Ishikawa (cell line): ENCODE measurements at regions not wholly inside any gene's neighbourhood (a gene's known extent, or its start where the extent isn't known, plus 50 kb on each side); places are given as distances from the start of the nearest gene placed in this dataset.
A peak's percentile ranks its signal among the peaks of the same experiment; 100 is the strongest.

Source experiments
- CEBPB ChIP-seq: IDR thresholded peaks from 2 replicates; pipeline ENCODE4 v1.6.1; 2012
- CREB1 ChIP-seq: IDR thresholded peaks from 2 replicates; pipeline ENCODE4 v1.6.1; 2012; ENCODE audit warnings: low read depth
- EGR1 ChIP-seq: IDR thresholded peaks from 2 replicates; pipeline ENCODE4 v1.6.1; 2012
- EP300 ChIP-seq: IDR thresholded peaks from 2 replicates; pipeline ENCODE4 v1.6.1; 2012; ENCODE audit warnings: borderline replicate concordance
- FOXM1 ChIP-seq: IDR thresholded peaks from 2 replicates; pipeline ENCODE4 v1.6.1; 2012; ENCODE audit warnings: low read depth, borderline replicate concordance
- NFIC ChIP-seq: IDR thresholded peaks from 2 replicates; pipeline ENCODE4 v1.6.1; 2012
- RAD21 ChIP-seq: IDR thresholded peaks from 2 replicates; pipeline ENCODE4 v1.6.1; 2012; ENCODE audit warnings: low read depth
- TAF1 ChIP-seq: IDR thresholded peaks from 2 replicates; pipeline ENCODE4 v1.6.1; 2012; ENCODE audit warnings: low read depth, mild to moderate bottlenecking
- TCF12 ChIP-seq: IDR thresholded peaks from 2 replicates; pipeline ENCODE4 v1.6.1; 2012; ENCODE audit warnings: low read depth
- TEAD4 ChIP-seq: IDR thresholded peaks from 2 replicates; pipeline ENCODE4 v1.6.1; 2012
- YY1 ChIP-seq: IDR thresholded peaks from 2 replicates; pipeline ENCODE4 v1.6.1; 2012; ENCODE audit warnings: low read depth
- ZBTB7A ChIP-seq: IDR thresholded peaks from 2 replicates; pipeline ENCODE4 v1.6.1; 2012; ENCODE audit warnings: low read depth
- TF ChIP-seq, protein P1 (sequence below): IDR thresholded peaks from 2 replicates; pipeline ENCODE4 v1.6.1; 2012
- TF ChIP-seq, protein P2 (sequence below): IDR thresholded peaks from 2 replicates; pipeline ENCODE4 v1.6.1; 2012
- TF ChIP-seq, protein P3 (sequence below): IDR thresholded peaks from 2 replicates; pipeline ENCODE4 v1.6.1; 2012; ENCODE audit warnings: low read depth, mild to moderate bottlenecking

DNA sequence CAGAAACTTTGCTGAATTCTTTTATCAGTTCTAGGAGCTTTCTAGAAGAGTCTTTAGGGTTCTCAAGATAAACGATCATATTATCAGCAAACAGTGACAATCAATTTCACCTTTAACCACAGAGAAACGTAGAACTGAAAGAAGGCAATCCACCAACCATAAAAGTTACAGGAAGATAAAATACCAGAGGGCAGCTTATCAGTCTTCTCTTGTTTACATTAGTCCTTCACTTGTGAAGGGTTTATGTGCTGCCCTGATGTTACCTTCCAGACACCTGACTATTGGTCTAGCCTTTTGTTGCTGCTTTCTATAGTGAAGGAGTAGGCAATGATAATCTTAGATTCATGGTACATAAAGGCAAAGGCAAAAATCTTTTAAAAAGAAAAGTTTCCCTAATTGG is 73.2 kb upstream of the EFCAB3 start:
- TF ChIP-seq YY1 (no peak), CREB1 (no peak), TEAD4 (no peak), TAF1 (no peak), EGR1 (no peak), RAD21 (no peak)
- TF ChIP-seq, protein P1, sequence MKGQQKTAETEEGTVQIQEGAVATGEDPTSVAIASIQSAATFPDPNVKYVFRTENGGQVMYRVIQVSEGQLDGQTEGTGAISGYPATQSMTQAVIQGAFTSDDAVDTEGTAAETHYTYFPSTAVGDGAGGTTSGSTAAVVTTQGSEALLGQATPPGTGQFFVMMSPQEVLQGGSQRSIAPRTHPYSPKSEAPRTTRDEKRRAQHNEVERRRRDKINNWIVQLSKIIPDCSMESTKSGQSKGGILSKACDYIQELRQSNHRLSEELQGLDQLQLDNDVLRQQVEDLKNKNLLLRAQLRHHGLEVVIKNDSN, result no peak

DNA sequence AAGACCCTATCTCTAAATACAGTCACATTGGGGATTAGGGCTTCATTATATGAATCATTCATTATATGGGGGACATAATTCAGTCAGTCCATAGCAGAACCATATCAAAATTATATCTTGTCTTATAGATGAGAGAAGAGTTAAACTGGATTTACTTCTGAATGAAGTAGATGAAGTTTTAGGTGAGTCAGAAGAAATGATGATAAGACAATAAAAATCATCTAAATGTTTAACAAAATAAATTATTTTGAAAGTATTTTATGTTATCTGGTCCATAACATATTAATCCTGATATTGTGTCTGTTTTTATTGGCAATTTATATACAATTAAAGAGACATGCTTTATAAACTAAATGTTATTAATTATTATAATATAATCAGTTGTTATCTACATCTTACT is 76.9 kb upstream of the EFCAB3 start:
- no peak for TF ChIP-seq TCF12
- TF ChIP-seq, protein P1, result no peak
- no peak for TF ChIP-seq RAD21
- no peak for TF ChIP-seq TAF1

DNA sequence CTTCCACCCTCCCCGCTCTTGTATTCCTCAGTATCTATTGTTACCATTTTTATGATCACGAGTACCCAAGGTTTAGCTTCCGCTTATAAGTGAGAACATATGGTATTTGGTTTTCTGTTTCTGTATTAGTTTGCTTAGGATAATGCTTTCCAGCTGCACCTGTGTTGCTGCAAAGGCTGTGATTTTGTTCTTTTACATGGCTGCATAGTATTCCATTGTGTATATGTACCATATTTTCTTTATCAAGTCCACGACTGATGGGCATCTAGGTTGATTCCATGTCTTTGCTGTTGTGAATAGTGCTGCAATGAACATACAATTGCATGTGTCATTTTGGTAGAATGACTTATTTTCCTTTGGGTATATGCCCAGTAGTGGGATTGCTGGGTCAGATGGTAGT is 79.7 kb upstream of the EFCAB3 start:
- no peak for TF ChIP-seq CEBPB
- TF ChIP-seq RAD21, result no peak

DNA sequence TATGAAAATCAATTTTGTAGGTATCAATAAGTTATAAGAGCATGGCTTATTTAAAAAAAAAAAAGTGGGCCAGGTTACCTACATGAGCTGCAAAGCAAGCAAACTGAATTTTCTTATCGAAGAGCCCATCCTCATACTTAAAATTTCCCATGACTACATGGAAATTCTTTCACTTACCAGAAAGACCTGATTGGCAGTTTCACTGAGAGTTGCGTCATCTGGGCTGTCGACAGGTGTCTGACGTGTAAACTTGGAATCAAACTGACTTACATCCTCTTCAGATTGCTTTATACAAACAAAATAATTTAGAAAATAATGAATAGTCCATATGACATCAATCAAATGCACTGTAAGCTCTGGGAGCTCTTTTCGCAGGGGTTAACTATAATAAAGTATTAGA is 149.1 kb upstream of the EFCAB3 start:
- peak; percentile 39; the same call in 1 of the 2 replicates for TF ChIP-seq CEBPB

DNA sequence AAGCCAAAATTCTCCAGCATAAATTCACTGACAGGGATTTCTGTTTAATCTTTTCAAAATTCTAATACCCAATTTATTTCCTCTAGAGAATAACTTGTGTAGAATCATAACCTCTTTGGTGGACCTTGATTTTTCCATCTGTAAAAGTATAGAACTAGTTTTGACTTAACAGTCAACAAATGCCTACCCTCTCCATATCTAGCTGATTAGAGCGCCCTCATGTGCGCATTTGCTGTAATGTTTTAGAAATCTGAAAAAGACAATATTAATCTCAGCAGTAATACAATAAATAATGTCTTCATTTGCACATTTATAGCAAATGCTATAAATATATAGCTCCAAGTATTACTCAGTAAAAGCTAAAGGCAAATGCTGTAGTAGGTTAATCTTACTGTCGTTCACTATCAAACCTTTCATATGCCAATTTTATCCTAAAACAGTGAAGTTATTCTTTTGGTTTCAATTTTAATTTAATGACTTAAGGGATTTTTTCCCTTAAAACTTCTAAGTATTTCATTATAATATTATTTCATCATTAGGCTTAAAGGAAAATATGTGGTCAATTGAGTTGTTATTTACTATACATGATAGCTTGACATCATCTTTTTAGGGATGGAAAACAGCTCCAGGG is 153.6 kb upstream of the EFCAB3 start:
- TF ChIP-seq RAD21, result peak; percentile 46

DNA sequence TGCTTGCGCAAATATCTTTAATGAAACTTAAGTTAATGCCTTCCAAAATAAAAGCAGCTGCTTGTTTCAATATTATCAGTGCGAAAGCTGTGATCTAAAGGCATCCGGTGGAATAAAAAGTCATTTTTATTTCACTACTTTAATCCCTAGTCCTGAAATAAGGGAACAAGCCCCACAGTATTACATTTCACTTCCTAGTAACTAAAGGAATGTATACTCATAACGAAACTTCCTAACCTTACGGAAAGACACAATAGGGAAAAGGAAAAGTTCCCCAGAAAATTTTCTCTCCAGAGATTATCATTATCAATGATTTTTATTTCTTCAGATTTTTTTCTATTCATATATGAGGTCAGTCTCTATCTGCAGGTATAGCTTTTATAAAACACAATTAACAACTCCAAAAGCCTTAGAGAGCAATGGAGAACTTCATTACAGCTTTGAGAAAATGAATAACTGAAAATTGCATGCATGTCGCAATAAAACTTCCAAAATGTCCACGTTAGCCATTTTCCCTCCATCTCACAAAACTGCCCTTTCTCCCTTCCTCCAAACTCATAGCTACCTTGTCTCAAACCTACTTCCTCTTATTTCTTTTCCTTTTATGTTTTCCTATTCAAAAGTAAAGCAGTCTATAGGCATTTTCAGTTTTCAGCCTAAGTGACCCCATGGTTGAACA is 154.3 kb upstream of the MED13 start:
- TF ChIP-seq, protein P2, sequence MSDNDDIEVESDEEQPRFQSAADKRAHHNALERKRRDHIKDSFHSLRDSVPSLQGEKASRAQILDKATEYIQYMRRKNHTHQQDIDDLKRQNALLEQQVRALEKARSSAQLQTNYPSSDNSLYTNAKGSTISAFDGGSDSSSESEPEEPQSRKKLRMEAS, result no peak
- TF ChIP-seq CREB1, result no peak
- TF ChIP-seq YY1, result no peak
- TF ChIP-seq ZBTB7A, result no peak
- TF ChIP-seq TEAD4, result no peak
- TF ChIP-seq, protein P3, sequence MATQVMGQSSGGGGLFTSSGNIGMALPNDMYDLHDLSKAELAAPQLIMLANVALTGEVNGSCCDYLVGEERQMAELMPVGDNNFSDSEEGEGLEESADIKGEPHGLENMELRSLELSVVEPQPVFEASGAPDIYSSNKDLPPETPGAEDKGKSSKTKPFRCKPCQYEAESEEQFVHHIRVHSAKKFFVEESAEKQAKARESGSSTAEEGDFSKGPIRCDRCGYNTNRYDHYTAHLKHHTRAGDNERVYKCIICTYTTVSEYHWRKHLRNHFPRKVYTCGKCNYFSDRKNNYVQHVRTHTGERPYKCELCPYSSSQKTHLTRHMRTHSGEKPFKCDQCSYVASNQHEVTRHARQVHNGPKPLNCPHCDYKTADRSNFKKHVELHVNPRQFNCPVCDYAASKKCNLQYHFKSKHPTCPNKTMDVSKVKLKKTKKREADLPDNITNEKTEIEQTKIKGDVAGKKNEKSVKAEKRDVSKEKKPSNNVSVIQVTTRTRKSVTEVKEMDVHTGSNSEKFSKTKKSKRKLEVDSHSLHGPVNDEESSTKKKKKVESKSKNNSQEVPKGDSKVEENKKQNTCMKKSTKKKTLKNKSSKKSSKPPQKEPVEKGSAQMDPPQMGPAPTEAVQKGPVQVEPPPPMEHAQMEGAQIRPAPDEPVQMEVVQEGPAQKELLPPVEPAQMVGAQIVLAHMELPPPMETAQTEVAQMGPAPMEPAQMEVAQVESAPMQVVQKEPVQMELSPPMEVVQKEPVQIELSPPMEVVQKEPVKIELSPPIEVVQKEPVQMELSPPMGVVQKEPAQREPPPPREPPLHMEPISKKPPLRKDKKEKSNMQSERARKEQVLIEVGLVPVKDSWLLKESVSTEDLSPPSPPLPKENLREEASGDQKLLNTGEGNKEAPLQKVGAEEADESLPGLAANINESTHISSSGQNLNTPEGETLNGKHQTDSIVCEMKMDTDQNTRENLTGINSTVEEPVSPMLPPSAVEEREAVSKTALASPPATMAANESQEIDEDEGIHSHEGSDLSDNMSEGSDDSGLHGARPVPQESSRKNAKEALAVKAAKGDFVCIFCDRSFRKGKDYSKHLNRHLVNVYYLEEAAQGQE, result no peak
- no peak for TF ChIP-seq CEBPB
- TF ChIP-seq, protein P1, result no peak
- TF ChIP-seq NFIC, result no peak
- TF ChIP-seq EGR1, result no peak
- no peak for TF ChIP-seq FOXM1
- TF ChIP-seq TCF12, result no peak

DNA sequence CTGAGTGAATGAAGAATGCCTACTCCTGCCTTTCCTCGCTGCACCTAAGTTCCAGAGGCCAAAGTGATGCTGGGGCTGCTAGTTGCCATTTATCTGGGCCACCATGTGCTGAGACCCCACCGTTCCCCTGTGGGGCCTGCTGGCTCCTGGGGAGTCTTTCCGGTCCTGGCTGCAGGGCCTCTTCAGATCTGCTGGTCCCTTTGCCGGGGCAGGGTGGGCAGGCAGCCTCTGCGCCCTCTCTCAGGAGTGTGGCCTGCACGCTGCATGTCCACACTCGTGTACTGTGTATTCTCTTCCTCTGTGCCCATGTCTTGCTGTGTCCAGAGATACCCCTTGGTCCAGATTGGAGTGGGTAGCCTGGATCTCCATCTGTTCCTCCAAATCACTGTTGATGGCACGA is 151.8 kb upstream of the MED13 start:
- TF ChIP-seq CEBPB (no peak), NFIC (no peak), TEAD4 (no peak), EP300 (no peak), YY1 (no peak), ZBTB7A (no peak), TCF12 (no peak), CREB1 (no peak), EGR1 (no peak), RAD21 (no peak), TAF1 (no peak), FOXM1 (no peak)
- TF ChIP-seq, protein P2, result no peak
- TF ChIP-seq, protein P1, result no peak
- TF ChIP-seq, protein P3, result no peak
